ENCODE measurements at regions not wholly inside any gene's neighbourhood (a gene's known extent, or its start where the extent isn't known, plus 50 kb on each side); places are given as distances from the start of the nearest gene placed in this dataset.

- H3K27ac ChIP-seq: no peak overlapping the region
- TF ChIP-seq, protein P1, sequence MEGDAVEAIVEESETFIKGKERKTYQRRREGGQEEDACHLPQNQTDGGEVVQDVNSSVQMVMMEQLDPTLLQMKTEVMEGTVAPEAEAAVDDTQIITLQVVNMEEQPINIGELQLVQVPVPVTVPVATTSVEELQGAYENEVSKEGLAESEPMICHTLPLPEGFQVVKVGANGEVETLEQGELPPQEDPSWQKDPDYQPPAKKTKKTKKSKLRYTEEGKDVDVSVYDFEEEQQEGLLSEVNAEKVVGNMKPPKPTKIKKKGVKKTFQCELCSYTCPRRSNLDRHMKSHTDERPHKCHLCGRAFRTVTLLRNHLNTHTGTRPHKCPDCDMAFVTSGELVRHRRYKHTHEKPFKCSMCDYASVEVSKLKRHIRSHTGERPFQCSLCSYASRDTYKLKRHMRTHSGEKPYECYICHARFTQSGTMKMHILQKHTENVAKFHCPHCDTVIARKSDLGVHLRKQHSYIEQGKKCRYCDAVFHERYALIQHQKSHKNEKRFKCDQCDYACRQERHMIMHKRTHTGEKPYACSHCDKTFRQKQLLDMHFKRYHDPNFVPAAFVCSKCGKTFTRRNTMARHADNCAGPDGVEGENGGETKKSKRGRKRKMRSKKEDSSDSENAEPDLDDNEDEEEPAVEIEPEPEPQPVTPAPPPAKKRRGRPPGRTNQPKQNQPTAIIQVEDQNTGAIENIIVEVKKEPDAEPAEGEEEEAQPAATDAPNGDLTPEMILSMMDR (conservative IDR thresholded peaks at IDR 0.05): no peak
Measured at GRCh38 chr7:86158111-86158510, 485.6 kb upstream of the GRM3 start.

DNA sequence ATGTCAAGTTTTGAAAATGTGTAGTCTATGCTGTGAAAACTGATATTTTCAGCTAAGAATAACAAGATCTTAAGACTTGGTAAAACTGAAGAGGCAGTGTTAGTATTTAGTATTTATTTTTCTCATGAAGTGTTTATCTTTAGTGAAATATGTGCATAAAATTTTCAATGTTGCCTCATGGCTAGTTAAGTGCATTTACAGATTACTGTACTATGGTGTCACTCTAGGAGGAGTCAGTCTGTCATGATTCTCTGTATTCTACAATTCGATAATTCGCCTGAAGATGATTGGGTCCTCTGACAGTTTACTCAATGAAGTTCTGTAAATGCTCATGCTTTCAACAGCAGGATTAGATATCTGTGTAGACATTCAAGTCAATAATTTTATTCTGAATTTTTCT is 488.1 kb upstream of the GRM3 start:
- TF ChIP-seq, protein P1 (conservative IDR thresholded peaks at IDR 0.05): no peak

DNA sequence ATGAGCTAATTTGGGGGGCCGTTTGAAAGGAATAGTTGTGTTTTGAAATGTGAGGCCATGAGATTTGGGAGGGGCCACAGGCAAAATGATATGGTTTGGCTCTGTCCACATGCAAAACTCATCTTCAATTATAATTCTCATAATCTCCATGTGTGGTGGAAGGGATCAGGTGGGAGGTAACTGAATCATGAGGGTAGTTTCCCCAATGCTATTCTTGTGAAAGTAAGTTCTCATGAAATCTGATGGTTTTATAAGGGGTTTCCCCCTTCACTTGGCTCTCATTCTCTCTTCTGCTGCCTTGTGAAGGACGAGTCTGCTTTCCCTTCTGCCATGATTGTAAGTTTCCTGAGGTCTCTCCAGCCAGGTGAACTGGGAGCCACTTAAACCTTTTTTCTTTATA is 490.8 kb upstream of the GRM3 start:
- TF ChIP-seq, protein P1 (conservative IDR thresholded peaks at IDR 0.05): no peak
- no peak overlapping the region for H3K27ac ChIP-seq

More for the DNA sequence above, 488.1 kb upstream of the GRM3 start:
- no peak overlapping the region for H3K27ac ChIP-seq

DNA sequence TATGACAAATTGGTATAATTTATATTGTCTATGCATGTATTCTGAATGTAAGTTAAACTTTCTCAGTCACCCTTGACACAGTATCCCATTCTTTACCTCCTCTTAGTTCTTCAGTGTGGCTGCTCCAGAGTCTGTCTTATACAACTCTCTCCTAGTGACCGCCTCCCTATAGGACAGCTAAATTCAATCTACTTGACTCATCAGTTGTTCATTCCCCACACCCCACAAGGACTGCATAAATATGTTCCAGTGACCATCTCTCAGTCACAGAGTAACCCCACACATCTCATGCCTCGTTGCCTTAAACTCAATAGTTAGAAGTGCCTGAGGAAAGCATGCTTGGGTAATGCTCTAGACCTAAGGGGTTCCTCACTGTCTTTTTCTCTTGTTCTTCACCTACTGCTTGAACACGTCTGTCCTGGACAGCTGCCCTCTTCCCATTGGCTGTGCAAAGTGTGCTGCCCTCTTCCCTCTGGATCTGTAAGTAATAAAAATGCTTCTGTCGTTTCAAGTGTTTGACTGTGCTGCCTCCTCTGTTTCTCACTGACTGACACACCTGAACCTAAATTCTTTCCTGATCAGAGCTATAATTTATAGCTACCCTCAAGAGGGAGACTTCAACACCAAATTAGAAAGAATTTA is 494.6 kb upstream of the GRM3 start:
- no peak overlapping the region for H3K27ac ChIP-seq
- TF ChIP-seq, protein P1 (conservative IDR thresholded peaks at IDR 0.05): no peak

DNA sequence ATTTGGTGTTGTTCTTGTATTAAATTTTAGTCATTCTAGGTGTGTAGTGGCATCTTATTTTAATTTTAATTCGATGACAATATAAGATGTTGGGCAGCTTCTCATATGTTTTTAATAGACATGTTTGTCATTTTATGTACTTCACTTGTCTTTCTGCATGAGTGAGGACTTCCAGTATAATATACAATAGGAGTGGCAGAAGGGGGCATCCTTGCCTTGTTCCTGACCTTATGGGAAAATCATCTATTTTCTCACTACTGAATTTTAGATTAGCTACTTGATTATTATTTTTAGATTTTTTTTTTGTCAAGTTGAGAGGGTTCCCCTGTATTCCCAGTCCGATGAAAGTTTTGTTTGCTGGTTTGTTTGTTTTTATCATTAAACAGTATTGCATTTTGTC is 495.2 kb upstream of the GRM3 start:
- H3K27ac ChIP-seq: no peak overlapping the region
- TF ChIP-seq, protein P1 (conservative IDR thresholded peaks at IDR 0.05): no peak

GRCh38 chr7:86137343-86137742 is 506.4 kb upstream of the GRM3 start:
- TF ChIP-seq, protein P1 (conservative IDR thresholded peaks at IDR 0.05): no peak

GRCh38 chr7:86130268-86130667 is 513.4 kb upstream of the GRM3 start:
- TF ChIP-seq, protein P1 (conservative IDR thresholded peaks at IDR 0.05): no peak
- H3K27ac ChIP-seq: no peak overlapping the region

More at GRCh38 chr7:86137343-86137742, 506.4 kb upstream of the GRM3 start:
- no peak overlapping the region for H3K27ac ChIP-seq
